ACHN (cell line): ENCODE measurements at regions not wholly inside any gene's neighbourhood (a gene's known extent, or its start where the extent isn't known, plus 50 kb on each side); places are given as distances from the start of the nearest gene placed in this dataset.

Experiments used
- DNase-seq: peaks from one replicate; pipeline ENCODE4 v3.0.0-alpha.2; 2015
- in situ Hi-C: cut with HindIII; loops from 2 replicates; pipeline ENCODE4 v1.10.0; 2017; ENCODE audit warnings: low sequenced_read_pairs, low pct_ligation_motif_present, low pct_unique_long_range_greater_than_20kb

GRCh38 chr7:25787336-25787735 is 364.7 kb upstream of the NFE2L3 start:
- in situ Hi-C loops: no loop called here
- no peak for DNase-seq

DNA sequence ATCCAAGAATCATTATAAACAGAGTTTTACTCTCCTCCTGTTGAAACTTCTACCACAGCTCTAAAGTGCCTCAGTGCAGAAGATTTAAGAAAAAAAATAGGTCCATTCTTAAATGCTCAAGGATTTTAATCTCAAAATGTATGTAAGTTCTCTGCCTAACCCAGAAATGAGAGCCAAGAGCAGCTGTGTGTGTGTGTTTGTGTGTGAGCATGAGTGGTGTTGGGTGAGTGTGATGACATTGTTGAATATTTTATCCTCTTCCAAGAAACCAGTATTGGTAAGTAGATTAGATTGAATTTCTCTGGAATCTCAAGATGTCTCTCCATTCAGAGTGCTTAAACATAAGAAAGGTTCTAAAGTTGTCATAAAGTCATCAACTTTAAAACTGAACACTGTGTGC is 363.6 kb upstream of the NFE2L3 start:
- in situ Hi-C loops: no loop called here
- no peak for DNase-seq

DNA sequence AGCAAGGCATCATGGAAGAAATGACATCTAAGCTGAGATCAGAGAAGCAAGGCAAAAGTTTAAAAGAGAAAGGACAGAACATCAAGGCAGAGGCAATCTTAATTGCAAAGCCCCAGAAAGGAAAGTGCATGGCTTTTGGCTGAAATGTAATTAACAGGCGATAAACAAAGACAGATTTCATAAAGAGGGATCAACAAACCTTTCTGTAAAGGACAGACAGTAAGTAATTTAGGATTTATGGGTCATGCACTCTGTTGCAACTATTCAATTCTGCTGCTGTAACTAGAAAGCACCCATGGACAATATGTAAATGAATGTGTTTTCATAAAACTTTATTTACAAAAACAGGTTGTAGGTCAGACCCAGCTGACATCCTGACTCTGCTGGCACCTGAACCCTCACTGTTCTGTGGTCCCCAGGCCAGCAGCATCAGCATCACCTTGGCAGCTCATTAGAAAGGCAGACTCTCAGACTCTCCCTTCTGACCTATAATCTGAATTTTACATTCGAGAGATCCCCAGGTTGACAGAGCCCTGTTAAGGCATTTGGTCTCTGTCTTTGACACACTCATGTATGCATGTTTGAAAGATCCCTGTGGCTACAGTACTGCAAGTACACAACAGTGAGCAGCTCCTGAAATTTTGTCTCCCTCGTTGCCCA is 362.9 kb upstream of the NFE2L3 start:
- no peak for DNase-seq
- in situ Hi-C loops: no loop called here

DNA sequence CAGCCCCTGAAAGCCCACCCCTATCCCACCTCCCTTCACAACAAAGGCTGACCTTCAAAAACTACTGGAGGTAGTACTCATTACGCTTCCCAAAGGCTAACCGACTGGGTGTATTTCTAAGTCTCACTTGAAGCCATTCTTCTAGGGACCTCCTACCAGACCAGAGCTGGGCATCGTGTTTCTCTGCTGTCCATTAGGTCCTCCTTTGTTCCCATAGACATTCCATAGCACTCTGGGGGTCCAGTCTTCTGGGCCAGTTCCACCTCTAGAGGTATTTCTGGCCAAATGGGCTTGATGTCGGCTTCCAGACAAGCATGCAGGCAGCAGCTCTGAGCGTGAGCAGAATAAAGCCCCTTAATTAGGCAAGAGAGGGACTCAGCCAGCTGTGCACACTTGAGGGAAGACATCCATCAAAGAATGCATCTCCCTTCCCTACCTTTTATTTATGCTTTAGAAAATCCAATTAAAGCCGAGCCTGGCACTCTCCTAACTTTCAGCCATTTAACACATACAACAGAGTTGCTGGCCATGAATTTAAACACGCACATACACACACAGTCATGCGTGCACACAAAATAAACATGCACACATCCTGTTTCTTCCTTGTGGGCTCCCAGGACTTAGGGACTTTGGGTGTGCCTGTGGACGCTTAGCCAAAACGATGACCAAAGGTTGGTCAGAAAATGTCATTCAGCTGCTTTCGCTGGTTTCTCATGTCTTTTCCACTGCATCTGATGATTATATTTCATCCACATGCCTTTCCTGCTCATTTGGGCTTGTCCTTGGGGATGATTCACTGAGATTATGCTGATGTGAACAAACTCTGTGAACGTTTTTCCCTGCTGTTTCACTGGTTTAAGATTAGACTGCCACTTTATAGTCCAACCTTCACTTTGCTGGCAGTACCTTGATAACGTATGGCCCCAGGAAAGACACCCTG is 362.0 kb upstream of the NFE2L3 start:
- no peak for DNase-seq
- in situ Hi-C loops: no loop called here

DNA sequence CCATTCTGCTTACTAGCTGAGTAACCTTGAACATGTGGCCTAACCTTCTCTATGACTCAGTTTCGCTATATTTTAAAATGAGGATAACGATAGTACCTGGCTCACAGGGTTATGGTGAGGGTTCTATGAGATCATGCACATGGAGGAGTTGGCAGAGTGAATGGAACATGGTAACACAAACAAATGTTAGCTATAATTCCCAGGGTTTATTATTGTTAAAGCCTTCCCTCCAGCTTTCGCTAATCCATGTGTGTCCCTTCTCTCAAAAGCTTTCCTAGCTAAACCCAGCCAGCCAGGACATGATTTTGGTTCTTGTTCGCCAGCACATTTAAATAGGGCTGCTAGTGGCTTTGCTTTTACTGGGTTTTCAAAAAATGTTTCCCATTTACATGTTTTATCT is 361.0 kb upstream of the NFE2L3 start:
- in situ Hi-C loops: no loop called here
- no peak for DNase-seq

GRCh38 chr7:25792586-25792985 is 359.4 kb upstream of the NFE2L3 start:
- DNase-seq: no peak
- in situ Hi-C loops: no loop called here

DNA sequence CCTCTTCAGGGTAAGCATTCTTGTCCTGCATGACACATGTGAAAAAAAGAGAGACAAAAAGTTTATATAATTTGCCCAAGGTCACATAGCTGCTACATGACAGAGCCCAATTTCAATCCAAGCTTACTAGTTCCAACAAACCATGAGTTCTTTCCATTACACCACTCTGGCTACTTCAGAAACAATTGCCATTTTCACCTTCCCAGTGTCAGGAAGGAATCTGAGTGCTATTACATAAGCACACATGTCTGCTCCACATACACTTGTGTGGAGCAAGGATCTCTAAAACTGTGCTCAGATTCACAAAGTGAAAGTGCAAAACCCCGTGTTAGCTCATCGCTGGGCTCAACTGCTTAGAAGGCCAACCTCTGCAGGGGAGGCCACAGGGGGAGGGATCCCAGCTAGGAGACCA is 356.2 kb upstream of the NFE2L3 start:
- in situ Hi-C loops: no loop called here
- DNase-seq: peak; percentile 64

DNA sequence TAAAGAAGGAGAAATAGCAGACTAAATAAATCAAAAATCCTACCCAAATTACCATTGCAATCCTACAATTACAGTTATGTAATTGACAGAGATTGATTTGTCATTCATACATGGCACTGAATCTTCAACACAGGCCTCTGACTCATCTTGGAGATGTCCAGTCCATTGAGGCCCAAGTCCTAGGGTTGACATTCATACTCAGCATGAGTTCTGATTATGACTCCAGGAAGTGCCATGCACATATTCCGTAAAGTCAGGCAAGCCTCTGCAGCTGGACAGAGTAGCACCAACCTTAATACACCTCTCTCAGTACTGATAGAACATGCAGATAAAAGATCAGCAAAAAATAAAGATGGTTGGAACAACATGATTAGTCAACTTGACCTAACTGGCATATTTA is 353.7 kb upstream of the NFE2L3 start:
- no peak for DNase-seq

DNA sequence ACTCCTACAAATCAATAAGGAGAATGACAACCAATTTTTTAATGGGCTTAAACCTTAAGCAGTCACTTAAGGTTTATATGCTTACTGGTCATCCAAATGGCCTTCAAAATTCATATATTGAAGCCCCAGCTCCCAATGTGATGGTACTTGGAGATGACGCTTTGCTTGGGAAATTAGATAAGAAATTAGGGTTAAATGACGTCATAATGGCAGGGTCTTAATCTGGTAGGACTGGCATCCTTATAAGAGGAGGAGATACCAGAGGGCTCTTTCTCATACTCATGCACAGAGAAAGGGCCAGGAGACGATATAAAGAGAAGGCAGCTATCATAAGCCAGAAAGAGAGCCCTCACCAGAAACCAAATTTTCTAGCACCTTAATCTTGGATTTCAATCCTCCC is 350.8 kb upstream of the NFE2L3 start:
- DNase-seq: no peak
- in situ Hi-C loops: no loop called here

More for the DNA sequence above, 353.7 kb upstream of the NFE2L3 start:
- in situ Hi-C loops: no loop called here

GRCh38 chr7:25802057-25802456 is 349.9 kb upstream of the NFE2L3 start:
- in situ Hi-C loops: no loop called here
- no peak for DNase-seq

- in situ Hi-C loops: no loop called here
- no peak for DNase-seq
Measured at GRCh38 chr7:25802473-25802872, 349.5 kb upstream of the NFE2L3 start.

DNA sequence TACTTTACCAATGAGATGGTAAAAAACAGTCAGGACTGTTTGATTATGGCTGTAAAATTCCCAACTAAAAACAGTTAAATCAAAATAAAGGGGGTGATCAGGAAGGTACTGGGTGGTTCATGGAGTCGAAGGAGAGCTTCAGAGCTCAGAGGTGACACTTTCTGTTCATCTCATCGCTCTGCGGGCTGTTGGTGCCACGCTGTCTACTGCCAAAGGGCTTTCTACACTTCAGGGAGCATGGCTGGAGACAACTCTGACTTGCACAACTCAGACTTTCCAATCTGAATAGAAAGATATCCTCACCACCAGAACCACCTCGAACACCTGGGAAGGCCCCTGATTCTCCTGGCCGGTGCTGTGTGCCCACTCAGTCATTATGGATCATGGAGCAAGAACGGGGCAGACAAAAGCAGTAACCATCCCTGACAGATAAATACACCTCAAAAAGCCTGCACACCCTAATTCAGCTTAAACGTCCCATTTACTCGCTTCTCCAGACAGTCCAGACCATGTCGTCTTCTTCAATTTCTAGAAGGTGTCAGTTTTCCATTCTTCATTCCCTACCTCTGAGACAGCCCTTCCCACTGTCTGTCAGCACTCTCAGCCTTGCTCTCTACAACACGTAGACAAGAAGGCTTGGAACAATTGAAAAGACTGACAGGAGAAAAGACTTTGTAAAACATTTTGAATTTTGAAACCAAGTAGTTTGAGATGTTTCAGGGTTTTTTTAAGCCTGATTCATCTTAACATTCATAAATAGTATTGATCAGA is 348.7 kb upstream of the NFE2L3 start:
- DNase-seq: no peak
- in situ Hi-C loops: no loop called here

DNA sequence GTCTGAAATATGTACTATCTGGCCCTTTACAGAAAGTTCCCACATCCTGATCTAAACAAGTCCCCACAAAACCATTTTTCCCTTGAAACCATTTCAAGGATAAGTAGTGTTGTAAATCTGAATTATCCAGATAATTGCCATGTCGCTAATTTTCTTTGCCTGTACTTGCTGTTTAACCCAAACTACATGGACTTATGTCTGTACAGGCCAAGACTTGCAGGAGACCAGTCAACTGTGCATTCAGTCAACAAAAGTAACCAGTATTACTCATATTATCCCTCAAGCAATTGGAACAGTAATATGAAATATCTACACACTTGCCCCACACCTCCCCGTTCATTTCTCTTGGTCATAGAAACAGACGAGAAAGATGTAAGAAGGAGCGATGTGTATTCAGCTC is 347.8 kb upstream of the NFE2L3 start:
- no peak for DNase-seq
- in situ Hi-C loops: no loop called here

DNA sequence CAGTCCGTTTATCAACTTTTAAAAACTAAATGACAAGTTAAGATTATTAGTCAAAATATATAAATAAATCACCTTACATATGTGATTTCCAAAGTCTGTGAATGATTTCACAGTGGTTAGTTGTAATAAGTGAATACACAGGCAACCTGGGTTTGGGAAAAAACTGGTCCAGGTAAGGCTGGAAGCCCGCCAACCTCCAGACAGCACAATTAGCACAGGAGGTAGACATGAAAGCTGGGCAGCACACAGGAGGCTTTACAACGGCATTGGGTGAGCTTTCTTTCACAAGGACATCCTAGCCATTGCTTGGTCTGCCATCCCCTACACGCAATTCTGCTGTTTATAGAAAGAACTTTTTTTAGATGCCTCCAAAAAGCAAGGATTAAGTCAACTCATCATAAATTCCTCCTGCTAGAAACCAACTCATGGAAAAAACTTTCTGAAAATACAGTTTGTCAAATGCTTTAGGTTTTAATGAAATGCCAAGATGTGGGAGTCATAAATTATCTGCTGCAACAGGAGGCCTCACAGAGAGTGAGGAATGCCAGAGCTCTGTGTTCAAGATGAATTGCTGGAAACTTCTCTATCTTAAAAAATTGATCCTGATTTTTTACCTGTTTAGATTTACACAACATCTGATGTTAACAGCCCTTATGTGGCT is 346.8 kb upstream of the NFE2L3 start:
- DNase-seq: peak; percentile 13
- in situ Hi-C loops: no loop called here

- in situ Hi-C loops: no loop called here
- DNase-seq: no peak
Measured at GRCh38 chr7:25807086-25807611, 344.8 kb upstream of the NFE2L3 start.

GRCh38 chr7:25809441-25809840 is 342.6 kb upstream of the NFE2L3 start:
- in situ Hi-C loops: no loop called here
- DNase-seq: no peak

DNA sequence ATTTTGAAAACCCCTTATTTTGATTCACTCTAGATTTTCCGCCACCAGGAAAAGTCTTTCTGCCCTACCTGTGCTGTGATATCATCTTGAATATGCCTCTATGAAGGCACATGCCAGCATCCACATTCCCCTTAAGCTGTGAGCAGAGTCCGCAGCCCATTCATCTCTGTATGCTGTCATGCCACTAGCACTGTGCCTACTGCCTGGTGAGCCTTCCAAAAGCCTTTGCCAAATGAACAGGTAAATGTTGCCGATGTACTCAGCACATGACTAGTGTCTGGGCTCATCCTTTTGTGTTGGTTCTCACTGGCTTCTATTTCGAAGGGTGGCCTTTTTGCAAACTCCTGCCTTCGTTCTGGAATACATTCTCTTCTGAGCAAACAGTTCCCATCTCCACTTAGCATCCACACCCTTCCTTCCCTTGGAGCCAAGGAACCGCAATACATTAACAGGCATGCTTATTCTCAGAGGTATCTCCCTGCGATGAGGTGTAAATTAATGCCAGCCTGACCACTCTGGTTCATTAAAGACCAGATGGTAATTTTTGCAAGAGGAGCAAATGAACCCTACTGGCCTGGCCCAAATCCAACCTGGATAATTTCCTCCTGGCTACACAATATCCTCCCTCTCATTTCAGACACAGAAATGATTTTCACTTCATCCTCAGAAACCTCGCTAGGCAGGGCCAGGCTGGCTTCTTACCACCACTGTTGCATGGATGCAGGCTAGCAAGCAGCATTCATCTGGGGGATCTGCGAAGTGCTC is 339.7 kb upstream of the NFE2L3 start:
- no peak for DNase-seq
- in situ Hi-C loops: no loop called here

DNA sequence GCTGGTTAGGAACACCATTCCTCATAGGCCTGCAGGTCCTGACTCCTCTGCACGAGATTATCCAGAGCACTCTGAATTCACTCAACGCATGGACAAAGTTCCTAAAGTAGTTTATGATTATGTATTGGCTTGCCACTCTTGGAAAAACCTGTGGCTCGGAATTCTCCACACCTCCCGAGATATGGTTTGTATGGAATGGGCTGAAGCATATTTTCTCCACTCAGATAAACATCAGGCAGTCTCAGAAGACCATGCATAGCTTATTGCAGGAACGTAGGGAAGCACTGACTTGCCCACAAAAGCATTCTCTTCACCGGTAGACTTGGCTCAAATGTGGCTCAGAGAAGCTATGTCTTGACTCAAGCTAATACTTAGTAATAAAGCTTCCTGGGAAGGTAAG is 338.6 kb upstream of the NFE2L3 start:
- in situ Hi-C loops: no loop called here
- DNase-seq: no peak
